ENCODE measurements at regions not wholly inside any gene's neighbourhood (a gene's known extent, or its start where the extent isn't known, plus 50 kb on each side); places are given as distances from the start of the nearest gene placed in this dataset.

GRCh38 chr2:59694176-59694575, 859.3 kb downstream of the BCL11A start:
- TF ChIP-seq POLR2A (IDR thresholded peaks at IDR 0.05), result no peak
- TF ChIP-seq CTCF (IDR thresholded peaks at IDR 0.05), result no peak
